B cell (primary cell): ENCODE measurements at regions not wholly inside any gene's neighbourhood (a gene's known extent, or its start where the extent isn't known, plus 50 kb on each side); places are given as distances from the start of the nearest gene placed in this dataset.

Source experiments
- ATAC-seq: fragments of 200-7000 bp; cut with Tn5 transposase; one replicate; pipeline ENCODE4 v1.10.0; 2021; ENCODE audit warnings: low read depth, mild to moderate bottlenecking, moderate number of reproducible peaks, moderate library complexity
- CTCF ChIA-PET: fragments of 350-600 bp; sonication (Branson Sonifier 250); formaldehyde crosslinking; loops from one replicate; lab custom pipeline; 2021; ENCODE audit warnings: antibody characterized with exemption, inconsistent platforms; lab: Charles Lee
- POLR2A ChIA-PET: fragments of 350-600 bp; sonication (Branson Sonifier 250); formaldehyde crosslinking; loops from one replicate; lab custom pipeline; 2021; ENCODE audit warnings: antibody characterized with exemption; lab: Charles Lee
- DNase-seq: peaks from one replicate; pipeline ENCODE4 v3.0.0; 2013
- H2AFZ ChIP-seq: 2 replicates; pipeline ENCODE4 v1.6.1; 2012; ENCODE audit warnings: mild to moderate bottlenecking, low read depth, low read length; ENCODE audit not compliant: insufficient read depth, poor library complexity, severe bottlenecking
- H3K27ac ChIP-seq, 2 donors: 1 replicate in 1 of 2; 2 replicates in 1 of 2; pipeline ENCODE4 v1.5.1; 2012 to 2013; ENCODE audit warnings: low read length in 2 of 2, mild to moderate bottlenecking in 2 of 2, moderate library complexity in 1 of 2
- H3K27me3 ChIP-seq, 4 experiments: fragments of 200-600 bp in 1 of 4; sonication (generic) in 1 of 4; replicated peaks in 1 of 4; 1 replicate in 2 of 4; 2 replicates in 2 of 4; pipeline versions ENCODE4 v1.6.1 to v1.7.0; 2013 to 2016; ENCODE audit warnings: low read length in 3 of 4, mild to moderate bottlenecking in 2 of 4, mixed read lengths in 1 of 4, moderate library complexity in 1 of 4; ENCODE audit not compliant: insufficient read depth in 4 of 4, control insufficient read depth in 3 of 4; ENCODE audit errors: control extremely low read depth in 1 of 4
- H3K36me3 ChIP-seq, 2 experiments: replicated peaks in 1 of 2; 1 replicate in 1 of 2; 2 replicates in 1 of 2; pipeline versions ENCODE4 v1.6.1 to v1.7.1; 2013; ENCODE audit warnings: low read length in 1 of 2; ENCODE audit not compliant: insufficient read depth in 2 of 2, control insufficient read depth in 1 of 2; ENCODE audit errors: control extremely low read depth in 1 of 2, extremely low read depth in 1 of 2
- H3K4me1 ChIP-seq, 2 donors: fragments of 200-600 bp in 1 of 2; sonication (generic) in 1 of 2; 1 replicate in 1 of 2; 2 replicates in 1 of 2; pipeline versions ENCODE4 v1.5.1 to v1.6.1; 2013 to 2017; ENCODE audit warnings: low read length in 2 of 2; ENCODE audit not compliant: control insufficient read depth in 2 of 2, insufficient read depth in 2 of 2
- H3K4me2 ChIP-seq: replicated peaks from 2 replicates; pipeline ENCODE3; 2012; ENCODE audit warnings: mild to moderate bottlenecking, low read depth, low read length; ENCODE audit not compliant: poor library complexity, severe bottlenecking
- H3K4me3 ChIP-seq, 5 experiments: fragments of 200-600 bp in 1 of 5; sonication (generic) in 1 of 5; 1 replicate in 3 of 5; 2 replicates in 2 of 5; pipeline versions ENCODE4 v1.5.1 to v1.7.0; 2011 to 2016; ENCODE audit warnings: low read length in 4 of 5, mild to moderate bottlenecking in 4 of 5, low read depth in 2 of 5, control low read depth in 1 of 5, moderate library complexity in 1 of 5; ENCODE audit not compliant: insufficient read depth in 1 of 5; ENCODE audit errors: control extremely low read depth in 1 of 5, extremely low read depth in 1 of 5
- H3K79me2 ChIP-seq: fragments of 200-600 bp; sonication (generic); one replicate; pipeline ENCODE4 v1.6.0; 2016; ENCODE audit warnings: low read length; ENCODE audit not compliant: control insufficient read depth, insufficient read depth
- H3K9ac ChIP-seq: fragments of 200-600 bp; sonication (generic); 2 replicates; pipeline ENCODE4 v1.6.1; 2017; ENCODE audit warnings: mild to moderate bottlenecking, low read length, moderate library complexity
- H3K9me3 ChIP-seq, 3 donors: one replicate each; pipeline versions ENCODE4 v1.6.1 to v1.7.1; 2013; ENCODE audit warnings: low read length in 2 of 3; ENCODE audit not compliant: control insufficient read depth in 2 of 3, insufficient read depth in 1 of 3; ENCODE audit errors: control extremely low read depth in 1 of 3
- H4K20me1 ChIP-seq: 2 replicates; pipeline ENCODE4 v1.6.0; 2012; ENCODE audit warnings: mild to moderate bottlenecking, low read length; ENCODE audit not compliant: insufficient read depth, control insufficient read depth, poor library complexity, severe bottlenecking
- H3K27ac Mint-ChIP-seq: one replicate; pipeline ENCODE4 v1.8.0; 2021; ENCODE audit warnings: mixed read lengths
- H3K27me3 Mint-ChIP-seq: one replicate; pipeline ENCODE4 v1.8.0; 2021; ENCODE audit warnings: mixed read lengths
- H3K4me1 Mint-ChIP-seq: one replicate; pipeline ENCODE4 v1.8.0; 2021; ENCODE audit warnings: mixed read lengths
- H3K4me3 Mint-ChIP-seq: one replicate; pipeline ENCODE4 v1.8.0; 2021; ENCODE audit warnings: mixed read lengths
- H3K9me3 Mint-ChIP-seq: one replicate; pipeline ENCODE4 v1.8.0; 2022; ENCODE audit warnings: mixed read lengths; ENCODE audit not compliant: insufficient read depth
- EZH2 ChIP-seq: IDR thresholded peaks from 2 replicates; pipeline ENCODE4 v1.6.1; 2012; ENCODE audit warnings: borderline replicate concordance, low read depth, mild to moderate bottlenecking, moderate library complexity, low read length; ENCODE audit not compliant: insufficient read depth, poor library complexity, severe bottlenecking
- WGBS: methylation state at CpG from one replicate; pipeline ENCODE4 v1.1.5; 2013; ENCODE audit warnings: missing lambda C conversion rate; ENCODE audit not compliant: insufficient coverage; 5-methylcytosine and 5-hydroxymethylcytosine counted together
- intact Hi-C: fragments of 100-400 bp; cut with micrococcal nuclease; formaldehyde crosslinking; loops from one replicate; pipeline ENCODE4 v1.10.0; 2022
- TF ChIP-seq, protein P1 (sequence below): fragments of 200-600 bp; IDR thresholded peaks from one replicate; pipeline ENCODE4 v1.8.0; 2022; ENCODE audit warnings: antibody characterized with exemption, mild to moderate bottlenecking

DNA sequence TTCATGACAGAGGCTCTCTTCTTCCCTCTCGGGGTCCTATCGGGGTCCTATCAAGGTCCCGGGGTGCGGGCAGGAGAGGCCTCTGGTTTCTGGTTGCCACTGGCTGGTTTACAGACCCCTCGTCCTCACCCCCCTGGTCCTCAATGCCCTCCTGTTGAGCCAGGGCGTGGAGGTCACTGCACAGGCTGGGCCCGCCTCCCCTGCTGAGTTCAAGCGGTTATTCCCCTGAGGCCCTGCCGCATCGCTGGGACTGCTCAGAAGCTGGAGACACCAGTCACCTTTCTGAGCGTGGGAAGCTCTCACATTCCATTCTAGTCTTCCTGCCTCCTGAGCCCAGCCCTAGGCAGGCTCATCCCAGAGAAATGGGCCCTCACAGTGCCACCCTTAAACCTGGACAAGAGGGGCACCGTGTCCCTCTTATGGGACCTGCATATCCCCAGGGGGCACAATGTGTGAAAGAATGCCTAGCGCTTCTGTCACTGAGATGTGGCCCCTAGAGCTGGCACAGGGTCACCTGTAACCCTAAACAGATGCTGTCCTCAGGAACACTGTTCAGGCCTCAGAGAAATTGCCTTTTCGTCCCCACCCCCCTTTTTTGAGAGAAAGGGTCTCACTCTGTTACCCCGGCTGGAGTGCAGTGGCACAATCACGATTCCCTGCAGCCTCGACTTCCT, 177.7 kb upstream of the RGS6 start:
- peaks cover 3 to 4% of the 10 kb centered on the region in 2 donors for H3K4me1 ChIP-seq
- H2AFZ ChIP-seq: no peak overlapping the region
- no peak overlapping the region for H3K4me3 ChIP-seq
- H4K20me1 ChIP-seq: no peaks in the 10 kb centered on the region
- H3K27me3 Mint-ChIP-seq: peaks cover 9% of the 10 kb centered on the region
- no peak overlapping the region for H3K4me3 Mint-ChIP-seq
- ATAC-seq (no peak), DNase-seq (no peak)
- H3K9me3 ChIP-seq: no peaks in the 10 kb centered on the region
- no peak overlapping the region for H3K4me2 ChIP-seq
- no peak overlapping the region for H3K27ac ChIP-seq
- H3K27ac Mint-ChIP-seq: no peak overlapping the region
- intact Hi-C loops: loop anchor here (5.0 kb wide), 1 partner anchor 432 kb away; the partner anchor contains the start of gene SIPA1L1
- H3K9ac ChIP-seq: no peak overlapping the region
- H3K79me2 ChIP-seq: no peaks in the 10 kb centered on the region
- WGBS: 86% methylated on average over 17 of the region's 17 CpGs
- no peaks in the 10 kb centered on the region for H3K9me3 Mint-ChIP-seq
- TF ChIP-seq, protein P1, sequence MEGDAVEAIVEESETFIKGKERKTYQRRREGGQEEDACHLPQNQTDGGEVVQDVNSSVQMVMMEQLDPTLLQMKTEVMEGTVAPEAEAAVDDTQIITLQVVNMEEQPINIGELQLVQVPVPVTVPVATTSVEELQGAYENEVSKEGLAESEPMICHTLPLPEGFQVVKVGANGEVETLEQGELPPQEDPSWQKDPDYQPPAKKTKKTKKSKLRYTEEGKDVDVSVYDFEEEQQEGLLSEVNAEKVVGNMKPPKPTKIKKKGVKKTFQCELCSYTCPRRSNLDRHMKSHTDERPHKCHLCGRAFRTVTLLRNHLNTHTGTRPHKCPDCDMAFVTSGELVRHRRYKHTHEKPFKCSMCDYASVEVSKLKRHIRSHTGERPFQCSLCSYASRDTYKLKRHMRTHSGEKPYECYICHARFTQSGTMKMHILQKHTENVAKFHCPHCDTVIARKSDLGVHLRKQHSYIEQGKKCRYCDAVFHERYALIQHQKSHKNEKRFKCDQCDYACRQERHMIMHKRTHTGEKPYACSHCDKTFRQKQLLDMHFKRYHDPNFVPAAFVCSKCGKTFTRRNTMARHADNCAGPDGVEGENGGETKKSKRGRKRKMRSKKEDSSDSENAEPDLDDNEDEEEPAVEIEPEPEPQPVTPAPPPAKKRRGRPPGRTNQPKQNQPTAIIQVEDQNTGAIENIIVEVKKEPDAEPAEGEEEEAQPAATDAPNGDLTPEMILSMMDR: no peak
- TF ChIP-seq EZH2: no peak
- peaks cover 0 to 2% (median 0%) of the 10 kb centered on the region in 4 experiments for H3K27me3 ChIP-seq
- no peaks in the 10 kb centered on the region for H3K4me1 Mint-ChIP-seq
- POLR2A ChIA-PET: no interaction called here
- CTCF ChIA-PET: interaction anchor here (0.6 to 9.6 kb wide), 6 partner anchors 10 to 705 kb away, joined by 3 to 310 read pairs (median 14); no protein-coding TSS in a partner anchor
- no peaks in the 10 kb centered on the region for H3K36me3 ChIP-seq

DNA sequence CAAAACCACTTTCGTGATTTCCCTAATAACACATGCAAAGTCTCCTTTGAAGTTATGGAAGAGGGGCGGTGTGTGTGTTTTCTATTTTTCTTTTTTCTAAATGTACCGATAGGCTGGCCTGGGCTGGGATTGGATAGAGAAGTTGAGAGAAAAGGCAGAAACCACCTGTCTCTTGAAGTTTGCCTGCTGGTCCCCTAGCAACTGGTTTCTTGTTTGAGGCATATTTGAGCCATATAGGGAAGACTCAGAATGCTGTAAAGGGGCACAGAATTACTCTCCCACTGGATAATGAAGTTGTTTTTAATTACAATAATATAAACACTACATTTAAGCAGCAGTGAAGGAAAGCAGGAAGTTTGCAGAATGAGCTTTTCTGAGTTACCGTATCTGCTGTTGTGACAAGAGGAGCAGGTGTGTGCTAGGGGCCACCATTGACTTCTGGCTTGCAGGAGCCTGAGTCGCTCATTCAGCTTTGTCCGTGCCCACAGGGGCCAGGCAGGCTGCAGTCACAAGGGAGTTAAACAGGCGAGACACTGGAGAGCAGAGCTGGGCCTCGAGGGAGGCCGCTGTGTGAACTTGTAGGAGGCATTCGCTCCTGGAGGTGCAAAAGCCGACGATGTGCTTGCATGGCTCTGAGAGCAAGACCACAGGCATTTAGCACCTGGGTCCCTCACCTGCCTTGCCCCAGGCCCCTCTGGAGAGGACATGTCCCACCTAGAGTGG, 173.8 kb upstream of the RGS6 start:
- no peaks in the 10 kb centered on the region for H3K9me3 ChIP-seq
- no peak overlapping the region for H3K4me2 ChIP-seq
- TF ChIP-seq, protein P1: no peak
- no peak for TF ChIP-seq EZH2
- no peak overlapping the region for H3K27ac ChIP-seq
- ChIA-PET POLR2A (no interaction called here), CTCF (interaction anchor here (1.1 kb wide), 1 partner anchor 620 kb away, joined by 3 read pairs; no protein-coding TSS in a partner anchor)
- H3K36me3 ChIP-seq: no peaks in the 10 kb centered on the region
- Mint-ChIP-seq H3K4me1 (no peaks in the 10 kb centered on the region), H3K4me3 (no peak overlapping the region), H3K27ac (no peak overlapping the region), H3K27me3 (peaks cover 14% of the 10 kb centered on the region), H3K9me3 (peaks cover 1% of the 10 kb centered on the region)
- H3K9ac ChIP-seq: no peak overlapping the region
- H2AFZ ChIP-seq: no peak overlapping the region
- peaks cover 0 to 3% (median under 1%) of the 10 kb centered on the region in 4 experiments for H3K27me3 ChIP-seq
- 72% methylated on average over 9 of the region's 12 CpGs for WGBS
- no peaks in the 10 kb centered on the region for H3K79me2 ChIP-seq
- ATAC-seq (no peak), DNase-seq (no peak)
- no peaks in the 10 kb centered on the region for H3K4me1 ChIP-seq
- intact Hi-C loops: no loop called here
- H3K4me3 ChIP-seq: no peak overlapping the region
- H4K20me1 ChIP-seq: no peaks in the 10 kb centered on the region
